GM18907 (cell line): ENCODE measurements at regions not wholly inside any gene's neighbourhood (a gene's known extent, or its start where the extent isn't known, plus 50 kb on each side); places are given as distances from the start of the nearest gene placed in this dataset.
"Not testable (repeated sequence)": the region's sequence is repeated elsewhere in the genome, so short reads cannot be mapped to it uniquely, and the experiment has no call there.

Experiments used
- ATAC-seq: cut with Tn5 transposase; IDR thresholded peaks from one replicate; pipeline ENCODE4 v1.9.1; 2021; ENCODE audit warnings: mild to moderate bottlenecking, moderate library complexity; ENCODE audit not compliant: unreplicated experiment

- ATAC-seq = no peak
Observed at GRCh38 chr21:20419772-20420171, 578.4 kb upstream of the NCAM2 start.

- no peak for ATAC-seq
Observed at GRCh38 chr21:20424943-20425342, 573.3 kb upstream of the NCAM2 start.

- ATAC-seq = no peak
Observed at GRCh38 chr21:20425856-20426255, 572.4 kb upstream of the NCAM2 start.

GRCh38 chr21:20440338-20440737, 557.9 kb upstream of the NCAM2 start:
- no peak for ATAC-seq

- ATAC-seq = no peak
Observed at GRCh38 chr21:20443558-20444155, 554.6 kb upstream of the NCAM2 start.

- no peak for ATAC-seq
Observed at GRCh38 chr21:20445971-20446370, 552.2 kb upstream of the NCAM2 start.

- ATAC-seq = no peak
Observed at GRCh38 chr21:20451046-20451445, 547.2 kb upstream of the NCAM2 start.

- no peak for ATAC-seq
Observed at GRCh38 chr21:20452935-20453334, 545.3 kb upstream of the NCAM2 start.

- no peak for ATAC-seq
Observed at GRCh38 chr21:20459838-20460237, 538.4 kb upstream of the NCAM2 start.

- no peak for ATAC-seq
Observed at GRCh38 chr21:20463362-20463761, 534.8 kb upstream of the NCAM2 start.

- no peak for ATAC-seq
Observed at GRCh38 chr21:20469361-20469760, 528.8 kb upstream of the NCAM2 start.

- no peak for ATAC-seq
Observed at GRCh38 chr21:20486303-20486702, 511.9 kb upstream of the NCAM2 start.

- not testable (repeated sequence) for ATAC-seq
Observed at GRCh38 chr21:20502915-20503314, 495.3 kb upstream of the NCAM2 start.

- ATAC-seq = no peak
Observed at GRCh38 chr21:20507783-20508182, 490.4 kb upstream of the NCAM2 start.

GRCh38 chr21:20511216-20511880, 486.9 kb upstream of the NCAM2 start:
- no peak for ATAC-seq

GRCh38 chr21:20515446-20515845, 482.8 kb upstream of the NCAM2 start:
- ATAC-seq = no peak

- ATAC-seq = no peak
Observed at GRCh38 chr21:20519076-20519475, 479.1 kb upstream of the NCAM2 start.

GRCh38 chr21:20522611-20523010, 475.6 kb upstream of the NCAM2 start:
- ATAC-seq = no peak

GRCh38 chr21:20523191-20523590, 475.0 kb upstream of the NCAM2 start:
- no peak for ATAC-seq

GRCh38 chr21:20527731-20528460, 470.3 kb upstream of the NCAM2 start:
- ATAC-seq = no peak

GRCh38 chr21:20537130-20537529, 461.1 kb upstream of the NCAM2 start:
- ATAC-seq = no peak

GRCh38 chr21:20538039-20538658, 460.1 kb upstream of the NCAM2 start:
- no peak for ATAC-seq
